Choroid plexus epithelial cell (primary cell): ENCODE measurements at regions not wholly inside any gene's neighbourhood (a gene's known extent, or its start where the extent isn't known, plus 50 kb on each side); places are given as distances from the start of the nearest gene placed in this dataset.

ENCODE experiments used
- DNase-seq: peaks from one replicate; pipeline ENCODE4 v3.0.0-alpha.2; 2010; ENCODE audit warnings: low read depth
- H3K4me3 ChIP-seq: 2 replicates; pipeline ENCODE4 v1.5.1; 2011; ENCODE audit warnings: low read depth, mild to moderate bottlenecking, control low read depth, low read length, moderate library complexity
- TF ChIP-seq, protein P1 (sequence below): conservative IDR thresholded peaks from 2 replicates; pipeline ENCODE4 v1.5.1; 2011; ENCODE audit warnings: low read depth, mild to moderate bottlenecking, control low read depth, inconsistent platforms, low read length, moderate library complexity

DNA sequence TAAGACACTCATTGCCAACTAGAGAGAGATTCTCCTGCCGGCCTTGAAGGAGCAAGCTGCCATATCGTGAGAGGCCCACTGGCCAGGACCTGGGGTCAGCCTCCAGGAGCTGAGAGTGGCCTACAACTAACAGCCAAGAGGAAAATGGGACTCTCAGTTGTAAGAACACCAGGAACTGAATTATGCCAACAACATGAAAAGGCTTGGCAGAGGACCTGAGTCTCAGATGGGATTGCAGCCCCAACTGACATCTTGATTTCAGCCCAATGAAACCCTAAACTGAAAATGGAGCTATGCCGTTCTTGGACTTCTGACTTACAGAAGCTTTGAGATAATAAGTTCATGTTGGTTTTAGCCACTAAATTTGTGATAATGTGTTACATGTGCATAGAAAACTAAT lies 193.5 kb upstream of the LRFN2 start:
- H3K4me3 ChIP-seq = no peak overlapping the region
- no peak for DNase-seq
- TF ChIP-seq, protein P1, sequence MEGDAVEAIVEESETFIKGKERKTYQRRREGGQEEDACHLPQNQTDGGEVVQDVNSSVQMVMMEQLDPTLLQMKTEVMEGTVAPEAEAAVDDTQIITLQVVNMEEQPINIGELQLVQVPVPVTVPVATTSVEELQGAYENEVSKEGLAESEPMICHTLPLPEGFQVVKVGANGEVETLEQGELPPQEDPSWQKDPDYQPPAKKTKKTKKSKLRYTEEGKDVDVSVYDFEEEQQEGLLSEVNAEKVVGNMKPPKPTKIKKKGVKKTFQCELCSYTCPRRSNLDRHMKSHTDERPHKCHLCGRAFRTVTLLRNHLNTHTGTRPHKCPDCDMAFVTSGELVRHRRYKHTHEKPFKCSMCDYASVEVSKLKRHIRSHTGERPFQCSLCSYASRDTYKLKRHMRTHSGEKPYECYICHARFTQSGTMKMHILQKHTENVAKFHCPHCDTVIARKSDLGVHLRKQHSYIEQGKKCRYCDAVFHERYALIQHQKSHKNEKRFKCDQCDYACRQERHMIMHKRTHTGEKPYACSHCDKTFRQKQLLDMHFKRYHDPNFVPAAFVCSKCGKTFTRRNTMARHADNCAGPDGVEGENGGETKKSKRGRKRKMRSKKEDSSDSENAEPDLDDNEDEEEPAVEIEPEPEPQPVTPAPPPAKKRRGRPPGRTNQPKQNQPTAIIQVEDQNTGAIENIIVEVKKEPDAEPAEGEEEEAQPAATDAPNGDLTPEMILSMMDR = no peak

DNA sequence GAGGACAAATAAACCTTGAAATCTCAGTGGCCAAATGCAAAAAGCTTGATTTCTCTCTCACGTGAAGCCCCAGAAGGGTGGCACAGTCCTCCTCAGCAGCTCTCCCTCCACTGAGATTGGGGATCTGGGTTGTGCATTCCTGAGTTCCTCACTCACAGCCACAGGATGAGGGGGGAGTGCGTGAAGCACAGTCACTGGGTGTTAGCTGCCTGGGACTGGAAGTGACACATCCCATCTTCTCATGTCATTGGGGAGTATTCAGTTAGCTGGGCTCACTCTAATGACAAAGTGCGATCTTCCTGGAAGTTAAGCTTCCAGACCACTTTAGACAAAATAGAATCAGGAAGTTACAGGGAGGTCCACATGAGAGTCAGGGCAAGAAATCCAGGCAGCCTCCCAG lies 192.2 kb upstream of the LRFN2 start:
- DNase-seq = peak; percentile 15
- no peak overlapping the region for H3K4me3 ChIP-seq
- TF ChIP-seq, protein P1 = no peak

GRCh38 chr6:40778918-40779317 lies 191.8 kb upstream of the LRFN2 start:
- DNase-seq = no peak
- H3K4me3 ChIP-seq = no peak overlapping the region
- TF ChIP-seq, protein P1 = no peak

GRCh38 chr6:40778196-40778595 lies 191.0 kb upstream of the LRFN2 start:
- DNase-seq = peak; percentile 35
- H3K4me3 ChIP-seq = no peak overlapping the region
- TF ChIP-seq, protein P1 = no peak

GRCh38 chr6:40774932-40775331 lies 187.8 kb upstream of the LRFN2 start:
- DNase-seq = peak; percentile 27
- no peak overlapping the region for H3K4me3 ChIP-seq
- TF ChIP-seq, protein P1 = peak; percentile 41

DNA sequence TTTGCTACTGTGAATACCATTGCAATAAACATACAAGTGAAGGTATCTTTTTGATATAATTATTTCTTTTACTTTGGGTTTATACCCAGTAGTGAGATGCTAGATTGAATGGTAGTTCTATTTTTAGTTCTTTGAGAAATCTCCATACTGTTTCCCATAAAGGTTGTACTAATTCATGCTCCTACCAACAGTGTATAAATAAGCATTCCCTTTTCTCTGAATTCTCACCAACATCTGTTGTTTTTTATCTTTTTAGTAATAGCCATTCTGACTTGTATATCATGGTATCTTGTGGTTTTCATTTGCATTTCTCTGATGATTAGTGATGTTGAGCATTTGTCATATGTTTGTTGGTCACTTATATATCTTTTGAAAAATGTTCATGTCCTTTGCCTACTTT lies 183.6 kb upstream of the LRFN2 start:
- TF ChIP-seq, protein P1 = no peak
- H3K4me3 ChIP-seq = no peak overlapping the region
- DNase-seq = no peak

DNA sequence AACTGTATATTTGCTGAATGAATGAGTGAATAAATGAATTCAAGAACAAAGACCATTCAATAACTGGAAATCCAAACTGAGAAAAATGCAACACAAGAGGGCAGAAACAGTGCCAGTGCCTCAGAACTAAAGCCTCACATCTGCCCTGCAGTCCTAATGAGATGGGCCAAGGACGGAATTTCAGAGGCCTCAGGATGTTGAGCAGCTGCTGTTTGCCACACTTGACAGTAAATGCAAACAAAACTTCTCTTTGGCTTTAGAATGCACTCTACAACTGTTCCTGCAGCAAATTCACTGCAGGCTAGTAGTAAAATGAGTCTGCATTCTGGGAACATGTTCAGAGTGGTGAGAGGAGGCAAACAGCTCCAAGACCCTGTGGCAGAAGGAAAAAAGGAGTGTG lies 177.6 kb upstream of the LRFN2 start:
- TF ChIP-seq, protein P1 = no peak
- no peak overlapping the region for H3K4me3 ChIP-seq

More for the DNA sequence above, 177.6 kb upstream of the LRFN2 start:
- DNase-seq = no peak
